H1 (cell line): ENCODE measurements at regions not wholly inside any gene's neighbourhood (a gene's known extent, or its start where the extent isn't known, plus 50 kb on each side); places are given as distances from the start of the nearest gene placed in this dataset.

Source experiments
- CREB1 ChIP-seq: IDR thresholded peaks from 2 replicates; pipeline ENCODE4 v1.6.1; 2012; ENCODE audit warnings: inconsistent platforms
- EP300 ChIP-seq, 2 experiments: IDR thresholded peaks; 1 replicate in 1 of 2; 2 replicates in 1 of 2; pipeline ENCODE4 v1.6.1; 2011 to 2012; ENCODE audit warnings: low read depth in 2 of 2, low read length in 2 of 2, mild to moderate bottlenecking in 2 of 2, borderline replicate concordance in 1 of 2, inconsistent platforms in 1 of 2, moderate library complexity in 1 of 2
- KDM1A ChIP-seq: fragments of 200-600, 300-600 bp; sonication (generic); IDR thresholded peaks from 2 replicates; pipeline ENCODE4 v1.7.1; 2016; ENCODE audit warnings: mild to moderate bottlenecking, low read length, borderline replicate concordance
- MAFK ChIP-seq: IDR thresholded peaks from 2 replicates; pipeline ENCODE4 v1.6.1; 2012; ENCODE audit warnings: low read depth, mild to moderate bottlenecking, improper control_type of control experiment, low read length
- SIN3A ChIP-seq, 2 experiments: IDR thresholded peaks in 1 of 2; conservative IDR thresholded peaks in 1 of 2; 2 replicates each; pipeline ENCODE4 v1.6.1; 2011 to 2012; ENCODE audit warnings: low read length in 2 of 2, improper control_type of control experiment in 1 of 2, low read depth in 1 of 2, mild to moderate bottlenecking in 1 of 2
- SP1 ChIP-seq: IDR thresholded peaks from 2 replicates; pipeline ENCODE4 v1.6.1; 2011; ENCODE audit warnings: low read depth, low read length
- TEAD4 ChIP-seq: IDR thresholded peaks from 2 replicates; pipeline ENCODE4 v1.6.1; 2012; ENCODE audit warnings: low read depth, low read length, inconsistent platforms, mixed read lengths
- TF ChIP-seq, protein P1 (sequence below): IDR thresholded peaks from 2 replicates; pipeline ENCODE4 v1.6.1; 2011; ENCODE audit warnings: low read length, improper control_type of control experiment

DNA sequence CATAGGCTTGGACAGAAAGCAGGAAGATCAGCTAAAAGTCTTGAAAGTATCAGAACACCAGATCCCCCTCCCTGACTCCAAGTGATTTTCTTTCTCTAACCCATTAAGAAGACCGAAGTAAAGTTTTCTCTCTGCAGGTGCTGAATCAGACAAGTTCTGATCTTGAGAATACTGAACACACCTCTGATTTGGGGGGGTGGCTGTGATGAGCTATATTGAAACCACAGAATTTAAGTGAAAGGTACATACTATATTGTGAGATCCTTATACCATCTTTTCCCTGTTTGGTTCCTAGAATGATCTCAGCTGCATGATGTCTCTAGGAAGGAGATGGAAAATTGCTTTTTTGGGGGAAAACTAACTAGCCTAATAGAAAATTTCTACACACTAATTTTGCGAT is 196.0 kb downstream of the DIPK2A start:
- TF ChIP-seq, protein P1, sequence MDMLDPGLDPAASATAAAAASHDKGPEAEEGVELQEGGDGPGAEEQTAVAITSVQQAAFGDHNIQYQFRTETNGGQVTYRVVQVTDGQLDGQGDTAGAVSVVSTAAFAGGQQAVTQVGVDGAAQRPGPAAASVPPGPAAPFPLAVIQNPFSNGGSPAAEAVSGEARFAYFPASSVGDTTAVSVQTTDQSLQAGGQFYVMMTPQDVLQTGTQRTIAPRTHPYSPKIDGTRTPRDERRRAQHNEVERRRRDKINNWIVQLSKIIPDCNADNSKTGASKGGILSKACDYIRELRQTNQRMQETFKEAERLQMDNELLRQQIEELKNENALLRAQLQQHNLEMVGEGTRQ, result no peak
- TF ChIP-seq EP300 (IDR thresholded peaks at IDR 0.05; ENCODE audit: borderline replicate concordance in 1 of 2, low read depth in 2 of 2, low read length in 2 of 2), result no peak
- no peak for TF ChIP-seq TEAD4
- TF ChIP-seq CREB1, result no peak
- TF ChIP-seq MAFK, result no peak
- TF ChIP-seq SP1, result no peak
- TF ChIP-seq SIN3A (conservative IDR thresholded peaks at IDR 0.05 in 1 of 2, IDR thresholded peaks at IDR 0.05 in 1 of 2; ENCODE audit: low read depth in 1 of 2, low read length in 2 of 2), result no peak
- TF ChIP-seq KDM1A, result no peak
